Epithelial cell of esophagus (primary cell): ENCODE measurements at regions not wholly inside any gene's neighbourhood (a gene's known extent, or its start where the extent isn't known, plus 50 kb on each side); places are given as distances from the start of the nearest gene placed in this dataset.

Source experiments
- DNase-seq: peaks from one replicate; pipeline ENCODE4 v3.0.0; 2010; ENCODE audit warnings: low read depth
- H3K4me3 ChIP-seq: 2 replicates; pipeline ENCODE4 v1.5.1; 2011; ENCODE audit warnings: mild to moderate bottlenecking, low read length, control low read depth
- CTCF ChIP-seq: IDR thresholded peaks from 2 replicates; pipeline ENCODE4 v1.5.1; 2011; ENCODE audit warnings: low read depth, mild to moderate bottlenecking, low read length, control low read depth, inconsistent platforms; ENCODE audit not compliant: insufficient read depth; ENCODE audit errors: missing control alignments

GRCh38 chr5:54774281-54775170 lies 210.9 kb downstream of the ESM1 start:
- peak; percentile 10 for DNase-seq
- no peak overlapping the region for H3K4me3 ChIP-seq
- TF ChIP-seq CTCF: no peak

GRCh38 chr5:54772684-54773083 lies 212.7 kb downstream of the ESM1 start:
- TF ChIP-seq CTCF: no peak
- DNase-seq: no peak
- no peak overlapping the region for H3K4me3 ChIP-seq

GRCh38 chr5:54772231-54772630 lies 213.2 kb downstream of the ESM1 start:
- no peak for TF ChIP-seq CTCF
- no peak overlapping the region for H3K4me3 ChIP-seq

GRCh38 chr5:54769746-54770145 lies 215.6 kb downstream of the ESM1 start:
- H3K4me3 ChIP-seq: no peak overlapping the region
- no peak for TF ChIP-seq CTCF

More at GRCh38 chr5:54772231-54772630, 213.2 kb downstream of the ESM1 start:
- peak; percentile 50 for DNase-seq

GRCh38 chr5:54769072-54769471 lies 216.3 kb downstream of the ESM1 start:
- peak; percentile 37 for TF ChIP-seq CTCF
- DNase-seq: peak; percentile 23
- no peak overlapping the region for H3K4me3 ChIP-seq

More at GRCh38 chr5:54769746-54770145, 215.6 kb downstream of the ESM1 start:
- no peak for DNase-seq

GRCh38 chr5:54766748-54767147 lies 218.6 kb downstream of the ESM1 start:
- no peak for TF ChIP-seq CTCF
- DNase-seq: no peak
- H3K4me3 ChIP-seq: no peak overlapping the region
